ENCODE measurements at regions not wholly inside any gene's neighbourhood (a gene's known extent, or its start where the extent isn't known, plus 50 kb on each side); places are given as distances from the start of the nearest gene placed in this dataset.

GRCh38 chr17:36807496-36808179 is 129.6 kb upstream of the LHX1 start:
- TF ChIP-seq, protein P1, sequence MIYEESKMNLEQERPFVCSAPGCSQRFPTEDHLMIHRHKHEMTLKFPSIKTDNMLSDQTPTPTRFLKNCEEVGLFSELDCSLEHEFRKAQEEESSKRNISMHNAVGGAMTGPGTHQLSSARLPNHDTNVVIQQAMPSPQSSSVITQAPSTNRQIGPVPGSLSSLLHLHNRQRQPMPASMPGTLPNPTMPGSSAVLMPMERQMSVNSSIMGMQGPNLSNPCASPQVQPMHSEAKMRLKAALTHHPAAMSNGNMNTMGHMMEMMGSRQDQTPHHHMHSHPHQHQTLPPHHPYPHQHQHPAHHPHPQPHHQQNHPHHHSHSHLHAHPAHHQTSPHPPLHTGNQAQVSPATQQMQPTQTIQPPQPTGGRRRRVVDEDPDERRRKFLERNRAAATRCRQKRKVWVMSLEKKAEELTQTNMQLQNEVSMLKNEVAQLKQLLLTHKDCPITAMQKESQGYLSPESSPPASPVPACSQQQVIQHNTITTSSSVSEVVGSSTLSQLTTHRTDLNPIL (CRISPR knock-in tag; IDR thresholded peaks at IDR 0.05; ENCODE audit: low read depth) = no peak
- no peak for TF ChIP-seq ISL1 (CRISPR knock-in tag; IDR thresholded peaks at IDR 0.05)
- no peak for TF ChIP-seq ESRRG (CRISPR knock-in tag; IDR thresholded peaks at IDR 0.05)
- no peak for TF ChIP-seq TOX (CRISPR knock-in tag; IDR thresholded peaks at IDR 0.05; ENCODE audit: borderline replicate concordance)
- no peak for TF ChIP-seq CSDC2 (CRISPR knock-in tag; IDR thresholded peaks at IDR 0.05)
